H9 (cell line): ENCODE measurements at regions not wholly inside any gene's neighbourhood (a gene's known extent, or its start where the extent isn't known, plus 50 kb on each side); places are given as distances from the start of the nearest gene placed in this dataset.

Experiments used
- DNase-seq: peaks from one replicate; pipeline ENCODE4 v3.0.0-alpha.2; 2017
- H2AFZ ChIP-seq: one replicate; pipeline ENCODE4 v1.6.1; 2013; ENCODE audit warnings: mild to moderate bottlenecking, low read length, control low read depth, moderate library complexity
- H2AK5ac ChIP-seq: 2 replicates; pipeline ENCODE4 v1.6.1; 2013; ENCODE audit warnings: low read length, control low read depth, mixed read lengths; ENCODE audit not compliant: insufficient read length
- H2BK120ac ChIP-seq: one replicate; pipeline ENCODE4 v1.6.1; 2013; ENCODE audit warnings: low read depth, mild to moderate bottlenecking, low read length, control low read depth, inconsistent platforms; ENCODE audit not compliant: poor library complexity, severe bottlenecking
- H2BK12ac ChIP-seq: 2 replicates; pipeline ENCODE4 v1.6.1; 2013; ENCODE audit warnings: low read length, control low read depth, mixed read lengths, low read depth; ENCODE audit not compliant: insufficient read length
- H2BK15ac ChIP-seq: 2 replicates; pipeline ENCODE4 v1.6.1; 2013; ENCODE audit warnings: low read depth, low read length, control low read depth
- H2BK20ac ChIP-seq: one replicate; pipeline ENCODE4 v1.6.1; 2013; ENCODE audit warnings: low read depth, mild to moderate bottlenecking, low read length, control low read depth, inconsistent platforms; ENCODE audit not compliant: poor library complexity, severe bottlenecking
- H2BK5ac ChIP-seq: 2 replicates; pipeline ENCODE4 v1.6.1; 2013; ENCODE audit warnings: low read length, control low read depth, mixed read lengths; ENCODE audit not compliant: insufficient read length
- H3K14ac ChIP-seq: 2 replicates; pipeline ENCODE4 v1.6.1; 2013; ENCODE audit warnings: low read length, control low read depth; ENCODE audit not compliant: insufficient read depth
- H3K18ac ChIP-seq: 2 replicates; pipeline ENCODE4 v1.6.1; 2013; ENCODE audit warnings: low read depth, mild to moderate bottlenecking, mixed read lengths, low read length, control low read depth; ENCODE audit not compliant: insufficient read length
- H3K23ac ChIP-seq: 2 replicates; pipeline ENCODE4 v1.6.1; 2013; ENCODE audit warnings: low read length, control low read depth, mixed read lengths, low read depth; ENCODE audit not compliant: insufficient read length
- H3K23me2 ChIP-seq: 2 replicates; pipeline ENCODE4 v1.6.1; 2013; ENCODE audit warnings: low read depth, mild to moderate bottlenecking, mixed read lengths, low read length, control low read depth; ENCODE audit not compliant: insufficient read length, poor library complexity, severe bottlenecking
- H3K27ac ChIP-seq: 2 replicates; pipeline ENCODE4 v1.5.1; 2013; ENCODE audit warnings: low read length, control low read depth, mixed read lengths, low read depth; ENCODE audit not compliant: insufficient read length
- H3K27me3 ChIP-seq: 2 replicates; pipeline ENCODE4 v1.6.1; 2013; ENCODE audit warnings: low read length, control low read depth, inconsistent platforms; ENCODE audit not compliant: insufficient read depth
- H3K4ac ChIP-seq: 2 replicates; pipeline ENCODE4 v1.6.1; 2013; ENCODE audit warnings: low read depth, mild to moderate bottlenecking, control low read depth, inconsistent platforms, low read length, moderate library complexity
- H3K4me1 ChIP-seq: 2 replicates; pipeline ENCODE4 v1.6.1; 2013; ENCODE audit warnings: low read length, control low read depth, inconsistent platforms; ENCODE audit not compliant: insufficient read depth
- H3K4me2 ChIP-seq: 2 replicates; pipeline ENCODE4 v1.6.1; 2013; ENCODE audit warnings: low read length, control low read depth, mixed read lengths; ENCODE audit not compliant: insufficient read length, insufficient read depth
- H3K56ac ChIP-seq: 2 replicates; pipeline ENCODE4 v1.6.1; 2013; ENCODE audit warnings: low read depth, mild to moderate bottlenecking, mixed read lengths, low read length, control low read depth; ENCODE audit not compliant: insufficient read length
- H3K79me1 ChIP-seq: 2 replicates; pipeline ENCODE4 v1.6.1; 2013; ENCODE audit warnings: low read depth, mild to moderate bottlenecking, moderate library complexity, low read length, control low read depth, inconsistent platforms; ENCODE audit not compliant: insufficient read depth, poor library complexity, severe bottlenecking
- H3K79me2 ChIP-seq: 2 replicates; pipeline ENCODE4 v1.6.1; 2013; ENCODE audit warnings: low read length, control low read depth, inconsistent platforms; ENCODE audit not compliant: insufficient read depth
- H3K9ac ChIP-seq: 2 replicates; pipeline ENCODE4 v1.6.1; 2013; ENCODE audit warnings: low read length, control low read depth, mixed read lengths; ENCODE audit not compliant: insufficient read length; ENCODE audit errors: extremely low read depth
- H3K9me3 ChIP-seq: one replicate; pipeline ENCODE4 v1.6.1; 2013; ENCODE audit warnings: low read depth, low read length, inconsistent platforms; ENCODE audit not compliant: control insufficient read depth
- H3T11ph ChIP-seq: one replicate; pipeline ENCODE4 v1.6.1; 2013; ENCODE audit warnings: mild to moderate bottlenecking, low read length, control low read depth, inconsistent platforms
- H4K20me1 ChIP-seq: one replicate; pipeline ENCODE4 v1.6.1; 2013; ENCODE audit not compliant: control insufficient read depth, insufficient read length, insufficient read depth
- H4K5ac ChIP-seq: 2 replicates; pipeline ENCODE4 v1.6.1; 2013; ENCODE audit warnings: low read depth, mild to moderate bottlenecking, mixed read lengths, low read length, control low read depth; ENCODE audit not compliant: insufficient read length
- H4K8ac ChIP-seq: replicated peaks from 2 replicates; pipeline ENCODE4 v1.6.1; 2013; ENCODE audit warnings: low read length, control low read depth, mixed read lengths, low read depth; ENCODE audit not compliant: insufficient read length
- H4K91ac ChIP-seq: 2 replicates; pipeline ENCODE4 v1.6.1; 2013; ENCODE audit warnings: low read depth, mild to moderate bottlenecking, moderate library complexity, mixed read lengths, low read length, control low read depth; ENCODE audit not compliant: insufficient read length
- H3K27ac Mint-ChIP-seq, 3 experiments: 2 replicates in 2 of 3; 3 replicates in 1 of 3; pipeline ENCODE4 v1.8.0; 2020 to 2021; ENCODE audit warnings: mixed read lengths in 3 of 3, mild to moderate bottlenecking in 1 of 3, moderate library complexity in 1 of 3
- H3K27me3 Mint-ChIP-seq: 2 replicates; pipeline ENCODE4 v1.8.0; 2021; ENCODE audit warnings: low read depth, mild to moderate bottlenecking, moderate library complexity, mixed read lengths
- H3K36me3 Mint-ChIP-seq, 3 experiments: 2 replicates in 2 of 3; 3 replicates in 1 of 3; pipeline ENCODE4 v1.8.0; 2020 to 2021; ENCODE audit warnings: low read depth in 3 of 3, mixed read lengths in 3 of 3; ENCODE audit not compliant: insufficient read depth in 1 of 3
- H3K4me1 Mint-ChIP-seq, 2 experiments: 2 replicates each; pipeline ENCODE4 v1.8.0; 2020; ENCODE audit warnings: mixed read lengths in 2 of 2
- H3K4me3 Mint-ChIP-seq, 2 experiments: 2 replicates in 1 of 2; 3 replicates in 1 of 2; pipeline ENCODE4 v1.8.0; 2020 to 2021; ENCODE audit warnings: mild to moderate bottlenecking in 2 of 2, mixed read lengths in 2 of 2, moderate library complexity in 1 of 2
- H3K9me3 Mint-ChIP-seq, 2 experiments: 2 replicates in 1 of 2; 3 replicates in 1 of 2; pipeline ENCODE4 v1.8.0; 2020; ENCODE audit warnings: mild to moderate bottlenecking in 2 of 2, mixed read lengths in 2 of 2, moderate library complexity in 1 of 2
- CTCF ChIP-seq: fragments of 200-600 bp; sonication (generic); conservative IDR thresholded peaks from 3 replicates; pipeline ENCODE4 v1.8.0; 2021; ENCODE audit warnings: antibody characterized with exemption, mild to moderate bottlenecking
- WGBS: extraction: QIAGEN DNeasy Blood & Tissue Kit; methylation state at CpG from one replicate; pipeline ENCODE4 v1.1.7; 2013; ENCODE audit warnings: missing lambda C conversion rate, low lambda C conversion rate, mixed read lengths; ENCODE audit not compliant: insufficient read length; ENCODE audit errors: extremely low coverage; 5-methylcytosine and 5-hydroxymethylcytosine counted together

DNA sequence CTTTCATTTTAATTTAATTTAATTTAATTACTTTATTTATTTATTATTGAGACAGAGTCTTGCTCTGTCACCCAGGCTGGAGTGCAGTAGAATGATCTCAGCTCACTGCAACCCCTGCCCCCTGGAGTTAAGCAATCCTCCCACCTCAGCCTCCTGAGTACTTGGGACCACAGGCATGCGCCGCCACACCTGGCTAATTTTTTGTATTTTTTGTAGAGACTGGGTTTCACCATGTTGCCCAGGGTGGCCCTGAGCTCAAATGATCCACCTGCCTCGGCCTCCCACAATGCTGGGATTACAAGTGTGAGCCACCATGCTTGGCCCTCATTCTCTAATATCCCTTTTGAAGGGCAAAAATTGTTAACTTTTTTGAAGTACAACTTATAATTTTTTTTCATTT lies 92.9 kb downstream of the XRCC2 start:
- H2BK120ac ChIP-seq, result no peak overlapping the region
- no peak for DNase-seq
- H3K18ac ChIP-seq, result no peak overlapping the region
- H3K27ac ChIP-seq, result no peak overlapping the region
- H3K4ac ChIP-seq, result no peak overlapping the region
- no peak overlapping the region for H2BK20ac ChIP-seq
- H2AK5ac ChIP-seq, result no peak overlapping the region
- H3K36me3 Mint-ChIP-seq, result peaks cover 0 to 4% (median 0%) of the 10 kb centered on the region in 3 experiments; a peak in 2 of 7 replicates
- H2AFZ ChIP-seq, result no peak overlapping the region
- H3K4me1 ChIP-seq, result no peaks in the 10 kb centered on the region
- no peak for TF ChIP-seq CTCF
- no peak overlapping the region for H3K56ac ChIP-seq
- H3K27me3 Mint-ChIP-seq, result no peaks in the 10 kb centered on the region; the same call in 1 of the 2 replicates
- peaks cover 0 to 4% of the 10 kb centered on the region in 2 experiments; a peak in 4 of 5 replicates for H3K9me3 Mint-ChIP-seq
- H3K9ac ChIP-seq, result no peak overlapping the region
- no CpG with 5 or more reads among the region's 3 CpGs for WGBS
- no peak overlapping the region for H4K5ac ChIP-seq
- no peak overlapping the region for H3K4me3 Mint-ChIP-seq
- H3K79me1 ChIP-seq, result no peaks in the 10 kb centered on the region
- no peak overlapping the region for H3K27ac Mint-ChIP-seq
- no peak overlapping the region for H2BK15ac ChIP-seq
- H3K4me2 ChIP-seq, result no peak overlapping the region
- H3K23ac ChIP-seq, result no peak overlapping the region
- peaks cover 4 to 6% of the 10 kb centered on the region in 2 experiments; a peak in 1 of 4 replicates for H3K4me1 Mint-ChIP-seq
- H3T11ph ChIP-seq, result no peak overlapping the region
- H3K23me2 ChIP-seq, result no peaks in the 10 kb centered on the region
- no peaks in the 10 kb centered on the region for H3K27me3 ChIP-seq
- H3K14ac ChIP-seq, result no peak overlapping the region
- H3K79me2 ChIP-seq, result no peaks in the 10 kb centered on the region
- H4K20me1 ChIP-seq, result no peaks in the 10 kb centered on the region
- H4K8ac ChIP-seq, result no peak overlapping the region
- no peak overlapping the region for H2BK5ac ChIP-seq
- H3K9me3 ChIP-seq, result no peaks in the 10 kb centered on the region
- no peak overlapping the region for H4K91ac ChIP-seq
- H2BK12ac ChIP-seq, result no peak overlapping the region
